Embryonic facial prominence (tissue), 1 donor: ENCODE measurements at regions not wholly inside any gene's neighbourhood (a gene's known extent, or its start where the extent isn't known, plus 50 kb on each side); places are given as distances from the start of the nearest gene placed in this dataset.

Experiments used
- DNase-seq: peaks from one replicate; pipeline ENCODE4 v3.0.0-alpha.2; 2016; ENCODE audit errors: extremely low spot score

- DNase-seq = no peak
Measured at GRCh38 chr4:23660865-23661264, 229.0 kb downstream of the PPARGC1A start.

- DNase-seq = no peak
Measured at GRCh38 chr4:23654791-23655190, 235.1 kb downstream of the PPARGC1A start.

- DNase-seq = no peak
Measured at GRCh38 chr4:23648854-23649596, 240.8 kb downstream of the PPARGC1A start.

GRCh38 chr4:23635468-23635867, 254.4 kb downstream of the PPARGC1A start:
- no peak for DNase-seq

GRCh38 chr4:23631255-23631950, 258.4 kb downstream of the PPARGC1A start:
- DNase-seq = no peak

GRCh38 chr4:23630110-23630509, 259.7 kb downstream of the PPARGC1A start:
- no peak for DNase-seq

- DNase-seq = no peak
Measured at GRCh38 chr4:23629421-23629820, 260.4 kb downstream of the PPARGC1A start.

GRCh38 chr4:23614284-23614892, 275.5 kb downstream of the PPARGC1A start:
- no peak for DNase-seq

GRCh38 chr4:23613782-23614181, 276.1 kb downstream of the PPARGC1A start:
- DNase-seq = no peak

GRCh38 chr4:23602720-23603119, 287.1 kb downstream of the PPARGC1A start:
- no peak for DNase-seq

- DNase-seq = no peak
Measured at GRCh38 chr4:23594125-23594524, 295.7 kb downstream of the PPARGC1A start.

GRCh38 chr4:23590431-23590830, 299.4 kb downstream of the PPARGC1A start:
- DNase-seq = no peak

- no peak for DNase-seq
Measured at GRCh38 chr4:23584024-23584423, 305.8 kb downstream of the PPARGC1A start.

GRCh38 chr4:23582671-23583070, 307.2 kb downstream of the PPARGC1A start:
- DNase-seq = no peak

GRCh38 chr4:23579166-23579565, 310.7 kb downstream of the PPARGC1A start:
- DNase-seq = no peak

GRCh38 chr4:23577398-23577797, 312.4 kb downstream of the PPARGC1A start:
- no peak for DNase-seq

GRCh38 chr4:23572382-23572781, 317.5 kb downstream of the PPARGC1A start:
- no peak for DNase-seq

GRCh38 chr4:23567338-23567737, 322.5 kb downstream of the PPARGC1A start:
- no peak for DNase-seq

- no peak for DNase-seq
Measured at GRCh38 chr4:23560748-23561147, 329.1 kb downstream of the PPARGC1A start.

GRCh38 chr4:23558101-23558500, 331.7 kb downstream of the PPARGC1A start:
- no peak for DNase-seq

GRCh38 chr4:23547601-23548000, 342.2 kb downstream of the PPARGC1A start:
- no peak for DNase-seq

GRCh38 chr4:23547096-23547495, 342.8 kb downstream of the PPARGC1A start:
- no peak for DNase-seq
